H1 (cell line): ENCODE measurements at regions not wholly inside any gene's neighbourhood (a gene's known extent, or its start where the extent isn't known, plus 50 kb on each side); places are given as distances from the start of the nearest gene placed in this dataset.

Experiments
- CTCF ChIA-PET: fragments of 300-600 bp; sonication (Branson Sonifier 250); formaldehyde crosslinking; loops from one replicate; lab custom pipeline; 2021; ENCODE audit not compliant: partially characterized antibody; lab: Charles Lee
- POLR2A ChIA-PET: fragments of 300-600 bp; sonication (Branson Sonifier 250); formaldehyde crosslinking; loops from one replicate; lab custom pipeline; 2021; ENCODE audit warnings: inconsistent platforms; ENCODE audit not compliant: partially characterized antibody; lab: Charles Lee
- DNase-seq, 2 experiments: peaks; one replicate each; pipeline versions ENCODE4 v3.0.0 to v3.0.0-alpha.2; 2010 to 2022; ENCODE audit warnings: low spot score in 2 of 2, low read depth in 1 of 2, mixed read lengths in 1 of 2
- FAIRE-seq: peaks from 2 replicates; lab custom pipeline; 2011; peaks lifted over from hg19 to GRCh38; lab: Jason Lieb, UNC
- H2AFZ ChIP-seq: 2 replicates; pipeline ENCODE4 v1.8.1; 2012; ENCODE audit warnings: low read length, inconsistent platforms
- H2AK5ac ChIP-seq: 2 replicates; pipeline ENCODE4 v1.6.1; 2013; ENCODE audit warnings: low read depth, low read length
- H2BK120ac ChIP-seq: replicated peaks from 2 replicates; pipeline ENCODE3; 2013; ENCODE audit warnings: low read depth, low read length, inconsistent platforms
- H2BK12ac ChIP-seq: 2 replicates; pipeline ENCODE4 v1.6.1; 2013; ENCODE audit warnings: low read depth, low read length
- H2BK15ac ChIP-seq: 2 replicates; pipeline ENCODE4 v1.6.1; 2013; ENCODE audit warnings: low read length
- H2BK20ac ChIP-seq: 2 replicates; pipeline ENCODE4 v1.6.1; 2013; ENCODE audit warnings: low read length
- H2BK5ac ChIP-seq: 2 replicates; pipeline ENCODE4 v1.6.1; 2013; ENCODE audit warnings: low read depth, low read length
- H3K14ac ChIP-seq: 2 replicates; pipeline ENCODE4 v1.6.1; 2013; ENCODE audit warnings: inconsistent platforms; ENCODE audit not compliant: insufficient read length
- H3K18ac ChIP-seq: 2 replicates; pipeline ENCODE4 v1.6.1; 2013; ENCODE audit warnings: low read length; ENCODE audit errors: extremely low read depth
- H3K23ac ChIP-seq: 2 replicates; pipeline ENCODE4 v1.6.1; 2013; ENCODE audit warnings: inconsistent platforms; ENCODE audit not compliant: insufficient read length
- H3K23me2 ChIP-seq: 2 replicates; pipeline ENCODE4 v1.6.1; 2013; ENCODE audit warnings: low read depth, low read length
- H3K27ac ChIP-seq: 2 replicates; pipeline ENCODE4 v1.6.1; 2011; ENCODE audit warnings: low read depth, low read length, inconsistent platforms
- H3K27me3 ChIP-seq, 4 experiments: replicated peaks in 1 of 4; 1 replicate in 1 of 4; 2 replicates in 3 of 4; pipeline versions ENCODE4 v1.6.1 to v1.8.1; 2011 to 2013; ENCODE audit warnings: low read length in 3 of 4, mild to moderate bottlenecking in 3 of 4, inconsistent platforms in 2 of 4, mixed read lengths in 2 of 4, moderate library complexity in 1 of 4; ENCODE audit not compliant: control insufficient read depth in 3 of 4, insufficient read depth in 3 of 4; ENCODE audit errors: extremely low read depth in 1 of 4
- H3K36me3 ChIP-seq, 4 experiments: 2 replicates each; pipeline versions ENCODE4 v1.6.1 to v1.8.1; 2011 to 2013; ENCODE audit warnings: mild to moderate bottlenecking in 4 of 4, low read length in 3 of 4, moderate library complexity in 2 of 4, control low read depth in 1 of 4, inconsistent platforms in 1 of 4; ENCODE audit not compliant: insufficient read depth in 4 of 4, control insufficient read depth in 2 of 4
- H3K4ac ChIP-seq: replicated peaks from 2 replicates; pipeline ENCODE3; 2013; ENCODE audit warnings: low read length, low read depth, mixed read lengths, inconsistent platforms; ENCODE audit not compliant: insufficient read length
- H3K4me1 ChIP-seq, 4 experiments: replicated peaks in 1 of 4; 1 replicate in 1 of 4; 2 replicates in 3 of 4; pipeline versions ENCODE4 v1.6.1 to v1.8.1; 2011 to 2013; ENCODE audit warnings: low read length in 3 of 4, inconsistent platforms in 2 of 4, mixed read lengths in 1 of 4; ENCODE audit not compliant: insufficient read depth in 4 of 4, control insufficient read depth in 3 of 4
- H3K4me2 ChIP-seq, 2 experiments: 2 replicates each; pipeline versions ENCODE4 v1.6.1 to v1.8.1; 2011 to 2013; ENCODE audit warnings: low read depth in 2 of 2, low read length in 2 of 2, control low read depth in 1 of 2, inconsistent platforms in 1 of 2, mild to moderate bottlenecking in 1 of 2; ENCODE audit not compliant: insufficient read depth in 1 of 2
- H3K4me3 ChIP-seq, 4 experiments: fragments of 200-600, 300-600 bp in 1 of 4; sonication (generic), shearing (Covaris generic), sonication (Bioruptor Twin) in 1 of 4; 2 replicates each; pipeline versions ENCODE4 v1.5.1 to v1.8.1; 2011 to 2016; ENCODE audit warnings: low read length in 4 of 4, low read depth in 3 of 4, control low read depth in 2 of 4, inconsistent platforms in 2 of 4, mild to moderate bottlenecking in 2 of 4, mixed read lengths in 1 of 4, moderate library complexity in 1 of 4; ENCODE audit not compliant: insufficient read depth in 2 of 4; ENCODE audit errors: extremely low read depth in 1 of 4
- H3K56ac ChIP-seq: replicated peaks from 2 replicates; pipeline ENCODE3; 2013; ENCODE audit warnings: low read depth, mild to moderate bottlenecking, mixed read lengths, low read length, inconsistent platforms; ENCODE audit not compliant: insufficient read length
- H3K79me1 ChIP-seq: 2 replicates; pipeline ENCODE4 v1.6.1; 2013; ENCODE audit warnings: low read depth, low read length, control low read depth
- H3K79me2 ChIP-seq, 2 experiments: 2 replicates each; pipeline versions ENCODE4 v1.6.1 to v1.8.1; 2012 to 2013; ENCODE audit warnings: low read length in 2 of 2, mild to moderate bottlenecking in 2 of 2, inconsistent platforms in 1 of 2; ENCODE audit not compliant: insufficient read depth in 2 of 2, control insufficient read depth in 1 of 2
- H3K9ac ChIP-seq, 4 experiments: replicated peaks in 1 of 4; 1 replicate in 1 of 4; 2 replicates in 3 of 4; pipeline versions ENCODE4 v1.6.1 to v1.8.1; 2011 to 2013; ENCODE audit warnings: low read depth in 3 of 4, low read length in 3 of 4, control low read depth in 2 of 4, mild to moderate bottlenecking in 2 of 4, moderate library complexity in 2 of 4, inconsistent platforms in 1 of 4; ENCODE audit errors: extremely low read depth in 1 of 4
- H3K9me3 ChIP-seq, 2 experiments: 2 replicates each; pipeline versions ENCODE4 v1.6.1 to v1.8.1; 2012 to 2013; ENCODE audit warnings: mild to moderate bottlenecking in 2 of 2, moderate library complexity in 2 of 2, control low read depth in 1 of 2, inconsistent platforms in 1 of 2, low read depth in 1 of 2, low read length in 1 of 2, mixed read lengths in 1 of 2; ENCODE audit not compliant: insufficient read depth in 2 of 2
- H4K20me1 ChIP-seq, 2 experiments: replicated peaks in 1 of 2; 2 replicates each; pipeline versions ENCODE3 to v1.8.1; 2011 to 2013; ENCODE audit warnings: inconsistent platforms in 2 of 2, low read length in 2 of 2, mild to moderate bottlenecking in 1 of 2; ENCODE audit not compliant: insufficient read depth in 2 of 2, control insufficient read depth in 1 of 2
- H4K5ac ChIP-seq: 2 replicates; pipeline ENCODE4 v1.6.1; 2013; ENCODE audit warnings: low read length, low read depth, mixed read lengths, inconsistent platforms; ENCODE audit not compliant: insufficient read length
- H4K8ac ChIP-seq: 2 replicates; pipeline ENCODE4 v1.8.0; 2013; ENCODE audit warnings: mild to moderate bottlenecking, moderate library complexity, low read length, inconsistent platforms; ENCODE audit not compliant: insufficient read depth; ENCODE audit errors: extremely low read depth
- H4K91ac ChIP-seq: replicated peaks from 2 replicates; pipeline ENCODE3; 2013; ENCODE audit warnings: low read length, mixed read lengths, inconsistent platforms; ENCODE audit not compliant: insufficient read length
- HDAC6 ChIP-seq: IDR thresholded peaks from one replicate; pipeline ENCODE4 v1.7.1; 2012; ENCODE audit warnings: low read depth, mild to moderate bottlenecking, inconsistent platforms, low read length, moderate library complexity

GRCh38 chr4:107279733-107280132 is 243.6 kb upstream of the DKK2 start:
- no peak overlapping the region for H2BK120ac ChIP-seq
- no peaks in the 10 kb centered on the region for H3K23me2 ChIP-seq
- H3K4ac ChIP-seq: no peak overlapping the region
- no peaks in the 10 kb centered on the region for H3K36me3 ChIP-seq
- no peak overlapping the region for H4K5ac ChIP-seq
- H4K8ac ChIP-seq: no peak overlapping the region
- CTCF ChIA-PET: interaction anchor here (0.9 to 1.2 kb wide), 2 partner anchors 32 to 96 kb away, joined by 3 read pairs; no protein-coding TSS in a partner anchor
- H3K23ac ChIP-seq: no peak overlapping the region
- H2BK15ac ChIP-seq: no peak overlapping the region
- no peaks in the 10 kb centered on the region for H3K9me3 ChIP-seq
- H2BK12ac ChIP-seq: no peak overlapping the region
- H3K4me3 ChIP-seq: no peak overlapping the region
- no peak for FAIRE-seq
- no peak overlapping the region for H3K56ac ChIP-seq
- no peak overlapping the region for H3K14ac ChIP-seq
- no peak overlapping the region for H3K27ac ChIP-seq
- H3K4me1 ChIP-seq: 0 out of 7 replicates have a peak, but pooled peaks cover 0 to 3% (median 0%) of the 10 kb centered on the region in 4 experiments
- DNase-seq: no peak
- no peak overlapping the region for H2AFZ ChIP-seq
- TF ChIP-seq HDAC6: no peak
- POLR2A ChIA-PET: no interaction called here
- H3K18ac ChIP-seq: no peak overlapping the region
- no peak overlapping the region for H2BK5ac ChIP-seq
- H3K27me3 ChIP-seq: no peaks in the 10 kb centered on the region
- H2BK20ac ChIP-seq: no peak overlapping the region
- H3K79me1 ChIP-seq: no peaks in the 10 kb centered on the region
- no peaks in the 10 kb centered on the region for H4K20me1 ChIP-seq
- H3K9ac ChIP-seq: no peak overlapping the region
- H4K91ac ChIP-seq: no peak overlapping the region
- no peak overlapping the region for H3K4me2 ChIP-seq
- H3K79me2 ChIP-seq: no peaks in the 10 kb centered on the region
- H2AK5ac ChIP-seq: no peak overlapping the region
